ENCODE measurements at regions not wholly inside any gene's neighbourhood (a gene's known extent, or its start where the extent isn't known, plus 50 kb on each side); places are given as distances from the start of the nearest gene placed in this dataset.

DNA sequence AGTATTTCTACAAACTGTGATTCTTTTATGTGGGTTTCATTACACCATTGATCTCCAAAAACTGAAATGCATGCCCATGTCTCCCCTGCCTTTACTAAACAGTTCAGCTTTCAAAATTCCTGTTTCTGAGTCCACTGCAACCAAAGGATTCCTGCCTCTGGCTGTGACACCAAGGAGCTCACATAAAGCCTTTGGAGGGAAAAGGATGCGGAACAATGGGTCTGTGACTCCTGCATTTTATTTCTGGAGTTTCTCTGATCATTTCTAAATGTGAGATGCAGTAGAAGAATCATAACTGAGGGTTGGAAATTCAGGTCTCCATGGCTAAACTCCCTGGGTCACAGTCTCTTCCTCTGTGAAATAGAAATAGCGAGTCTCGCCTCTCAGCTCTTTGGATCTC lies 149.5 kb downstream of the MEX3B start:
- TF ChIP-seq POLR2AphosphoS5 (IDR thresholded peaks at IDR 0.05; ENCODE audit: low read depth, low read length) (no peak), SIN3A (IDR thresholded peaks at IDR 0.05; ENCODE audit: borderline replicate concordance, insufficient read depth, low read depth, low read length) (no peak), TCF7L2 (IDR thresholded peaks at IDR 0.05; ENCODE audit: low read depth, low read length) (no peak)
- TF ChIP-seq, protein P1, sequence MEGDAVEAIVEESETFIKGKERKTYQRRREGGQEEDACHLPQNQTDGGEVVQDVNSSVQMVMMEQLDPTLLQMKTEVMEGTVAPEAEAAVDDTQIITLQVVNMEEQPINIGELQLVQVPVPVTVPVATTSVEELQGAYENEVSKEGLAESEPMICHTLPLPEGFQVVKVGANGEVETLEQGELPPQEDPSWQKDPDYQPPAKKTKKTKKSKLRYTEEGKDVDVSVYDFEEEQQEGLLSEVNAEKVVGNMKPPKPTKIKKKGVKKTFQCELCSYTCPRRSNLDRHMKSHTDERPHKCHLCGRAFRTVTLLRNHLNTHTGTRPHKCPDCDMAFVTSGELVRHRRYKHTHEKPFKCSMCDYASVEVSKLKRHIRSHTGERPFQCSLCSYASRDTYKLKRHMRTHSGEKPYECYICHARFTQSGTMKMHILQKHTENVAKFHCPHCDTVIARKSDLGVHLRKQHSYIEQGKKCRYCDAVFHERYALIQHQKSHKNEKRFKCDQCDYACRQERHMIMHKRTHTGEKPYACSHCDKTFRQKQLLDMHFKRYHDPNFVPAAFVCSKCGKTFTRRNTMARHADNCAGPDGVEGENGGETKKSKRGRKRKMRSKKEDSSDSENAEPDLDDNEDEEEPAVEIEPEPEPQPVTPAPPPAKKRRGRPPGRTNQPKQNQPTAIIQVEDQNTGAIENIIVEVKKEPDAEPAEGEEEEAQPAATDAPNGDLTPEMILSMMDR (IDR thresholded peaks at IDR 0.05), result no peak
- TF ChIP-seq, protein P2, sequence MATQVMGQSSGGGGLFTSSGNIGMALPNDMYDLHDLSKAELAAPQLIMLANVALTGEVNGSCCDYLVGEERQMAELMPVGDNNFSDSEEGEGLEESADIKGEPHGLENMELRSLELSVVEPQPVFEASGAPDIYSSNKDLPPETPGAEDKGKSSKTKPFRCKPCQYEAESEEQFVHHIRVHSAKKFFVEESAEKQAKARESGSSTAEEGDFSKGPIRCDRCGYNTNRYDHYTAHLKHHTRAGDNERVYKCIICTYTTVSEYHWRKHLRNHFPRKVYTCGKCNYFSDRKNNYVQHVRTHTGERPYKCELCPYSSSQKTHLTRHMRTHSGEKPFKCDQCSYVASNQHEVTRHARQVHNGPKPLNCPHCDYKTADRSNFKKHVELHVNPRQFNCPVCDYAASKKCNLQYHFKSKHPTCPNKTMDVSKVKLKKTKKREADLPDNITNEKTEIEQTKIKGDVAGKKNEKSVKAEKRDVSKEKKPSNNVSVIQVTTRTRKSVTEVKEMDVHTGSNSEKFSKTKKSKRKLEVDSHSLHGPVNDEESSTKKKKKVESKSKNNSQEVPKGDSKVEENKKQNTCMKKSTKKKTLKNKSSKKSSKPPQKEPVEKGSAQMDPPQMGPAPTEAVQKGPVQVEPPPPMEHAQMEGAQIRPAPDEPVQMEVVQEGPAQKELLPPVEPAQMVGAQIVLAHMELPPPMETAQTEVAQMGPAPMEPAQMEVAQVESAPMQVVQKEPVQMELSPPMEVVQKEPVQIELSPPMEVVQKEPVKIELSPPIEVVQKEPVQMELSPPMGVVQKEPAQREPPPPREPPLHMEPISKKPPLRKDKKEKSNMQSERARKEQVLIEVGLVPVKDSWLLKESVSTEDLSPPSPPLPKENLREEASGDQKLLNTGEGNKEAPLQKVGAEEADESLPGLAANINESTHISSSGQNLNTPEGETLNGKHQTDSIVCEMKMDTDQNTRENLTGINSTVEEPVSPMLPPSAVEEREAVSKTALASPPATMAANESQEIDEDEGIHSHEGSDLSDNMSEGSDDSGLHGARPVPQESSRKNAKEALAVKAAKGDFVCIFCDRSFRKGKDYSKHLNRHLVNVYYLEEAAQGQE (IDR thresholded peaks at IDR 0.05; ENCODE audit: insufficient read depth in 1 of 2, low read depth in 2 of 2, low read length in 1 of 2), result no peak
